ENCODE measurements at regions not wholly inside any gene's neighbourhood (a gene's known extent, or its start where the extent isn't known, plus 50 kb on each side); places are given as distances from the start of the nearest gene placed in this dataset.

DNA sequence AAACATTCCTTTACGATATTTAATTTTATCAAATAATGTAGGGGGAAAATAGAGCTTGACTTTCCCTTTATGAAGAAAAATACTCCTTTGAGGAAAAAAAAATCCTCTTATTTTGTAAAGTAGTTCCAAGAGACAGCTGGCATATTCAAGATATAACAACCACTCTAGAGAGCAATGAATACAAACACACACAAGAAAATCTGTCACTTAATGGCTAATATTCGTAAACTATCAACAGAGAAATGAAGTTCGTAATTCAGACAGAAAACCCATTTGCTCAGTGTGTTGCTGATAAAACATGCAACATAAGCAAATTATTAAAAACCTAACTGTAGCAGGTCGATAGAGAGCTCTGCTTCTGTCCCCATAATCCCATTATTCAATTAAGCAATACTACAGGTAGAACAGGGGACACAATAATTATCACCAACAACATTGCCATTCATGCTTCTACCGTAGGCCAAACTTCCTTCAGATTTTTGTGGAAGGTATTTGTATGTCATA, 714.4 kb upstream of the MARCKS start:
- no peak for DNase-seq (ENCODE audit: low read depth in 2 of 2)

GRCh38 chr6:113143206-113143605, 713.9 kb upstream of the MARCKS start:
- DNase-seq (ENCODE audit: low read depth in 2 of 2) = no peak

GRCh38 chr6:113144117-113144516, 713.0 kb upstream of the MARCKS start:
- no peak for DNase-seq (ENCODE audit: low read depth in 2 of 2)

- no peak for DNase-seq (ENCODE audit: low read depth in 2 of 2)
Measured at GRCh38 chr6:113146878-113147277, 710.3 kb upstream of the MARCKS start.

DNA sequence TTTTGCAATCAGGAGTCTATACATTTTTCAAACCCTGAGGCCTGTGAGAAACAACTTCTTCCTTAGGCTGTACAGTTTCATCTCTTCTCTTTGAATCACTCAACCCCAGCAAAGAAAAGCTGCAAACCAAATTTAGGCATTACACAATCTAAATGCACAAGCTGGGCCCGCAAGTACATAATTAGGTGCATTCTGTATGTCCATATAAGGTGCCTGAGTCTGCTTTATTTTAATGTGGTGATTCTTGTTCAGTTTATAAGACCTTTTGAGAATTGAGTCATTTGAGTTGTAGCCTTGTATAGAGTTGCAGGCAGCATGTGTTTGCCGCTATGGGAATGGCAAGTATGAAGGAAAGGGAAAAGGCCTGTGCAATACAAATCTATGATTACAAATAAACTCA, 709.6 kb upstream of the MARCKS start:
- DNase-seq (ENCODE audit: low read depth in 2 of 2) = no peak

DNA sequence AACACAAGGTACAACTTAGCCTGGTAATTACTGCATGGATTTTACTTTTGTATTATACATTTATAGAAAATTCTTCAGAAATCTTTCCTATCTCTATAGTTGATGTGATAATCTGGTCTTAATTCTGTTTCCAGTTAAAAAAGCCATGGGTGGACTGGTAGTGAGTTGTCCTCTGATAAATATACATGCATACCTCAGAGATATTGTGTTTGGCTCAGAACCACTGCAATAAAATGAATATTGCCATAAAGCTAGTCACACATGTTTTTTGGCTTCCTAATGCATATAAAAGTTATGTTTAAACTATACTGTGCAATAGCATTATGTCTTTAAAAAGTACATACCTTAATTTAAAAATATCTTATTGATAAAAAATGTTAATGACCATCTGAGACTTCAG, 708.6 kb upstream of the MARCKS start:
- DNase-seq (ENCODE audit: low read depth in 2 of 2) = no peak

GRCh38 chr6:113149511-113149910, 707.6 kb upstream of the MARCKS start:
- no peak for DNase-seq (ENCODE audit: low read depth in 2 of 2)

GRCh38 chr6:113160306-113161017, 696.7 kb upstream of the MARCKS start:
- no peak for DNase-seq (ENCODE audit: low read depth in 2 of 2)

GRCh38 chr6:113161018-113161315, 696.2 kb upstream of the MARCKS start:
- no peak for DNase-seq (ENCODE audit: low read depth in 2 of 2)

- DNase-seq (ENCODE audit: low read depth in 2 of 2) = no peak
Measured at GRCh38 chr6:113162739-113163138, 694.4 kb upstream of the MARCKS start.

GRCh38 chr6:113168057-113168456, 689.1 kb upstream of the MARCKS start:
- DNase-seq (ENCODE audit: low read depth in 2 of 2) = no peak

- DNase-seq (ENCODE audit: low read depth in 2 of 2) = no peak
Measured at GRCh38 chr6:113169484-113169883, 687.7 kb upstream of the MARCKS start.

GRCh38 chr6:113170454-113170853, 686.7 kb upstream of the MARCKS start:
- DNase-seq (ENCODE audit: low read depth in 2 of 2) = no peak

DNA sequence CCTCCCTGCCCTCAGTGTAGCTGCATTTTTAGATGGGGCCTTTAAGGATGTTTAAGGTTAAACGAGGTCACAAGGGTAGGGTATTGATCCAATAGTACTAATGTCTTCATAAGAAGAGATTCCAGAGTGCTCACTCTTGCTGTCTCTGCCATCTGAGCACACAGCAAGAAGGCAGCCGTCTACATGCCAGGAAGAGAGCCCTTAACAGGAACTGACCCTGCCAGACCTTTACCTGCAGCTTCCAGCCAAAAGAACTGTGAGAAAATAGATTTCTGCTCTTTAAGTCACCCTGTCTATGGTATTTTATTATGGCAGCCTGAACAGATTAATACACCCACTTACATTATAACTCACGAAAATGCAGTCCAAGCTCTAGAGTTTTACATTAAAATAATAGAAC, 685.3 kb upstream of the MARCKS start:
- no peak for DNase-seq (ENCODE audit: low read depth in 2 of 2)

- DNase-seq (ENCODE audit: low read depth in 2 of 2) = no peak
Measured at GRCh38 chr6:113172531-113172966, 684.6 kb upstream of the MARCKS start.

DNA sequence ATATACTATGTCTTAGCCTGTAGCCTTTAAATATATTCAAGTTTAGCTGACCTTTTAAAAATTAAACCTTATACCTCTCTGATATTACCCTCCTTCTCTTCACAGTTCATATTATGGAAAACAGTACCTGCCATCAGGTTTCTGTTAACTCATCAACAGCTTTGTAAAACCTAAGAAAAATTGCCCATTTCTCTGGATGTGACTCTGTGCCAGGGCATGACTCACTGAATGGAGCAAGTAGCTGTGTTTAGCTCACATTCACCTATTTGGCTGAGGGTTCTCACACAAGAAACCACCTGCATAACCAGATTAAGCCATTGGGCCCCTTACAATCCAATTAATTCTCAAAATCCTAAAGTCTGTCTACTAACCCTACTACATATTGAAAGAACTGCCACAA, 678.8 kb upstream of the MARCKS start:
- no peak for DNase-seq (ENCODE audit: low read depth in 2 of 2)

GRCh38 chr6:113181164-113181563, 676.0 kb upstream of the MARCKS start:
- no peak for DNase-seq (ENCODE audit: low read depth in 2 of 2)

- no peak for DNase-seq (ENCODE audit: low read depth in 2 of 2)
Measured at GRCh38 chr6:113182370-113183141, 674.6 kb upstream of the MARCKS start.

DNA sequence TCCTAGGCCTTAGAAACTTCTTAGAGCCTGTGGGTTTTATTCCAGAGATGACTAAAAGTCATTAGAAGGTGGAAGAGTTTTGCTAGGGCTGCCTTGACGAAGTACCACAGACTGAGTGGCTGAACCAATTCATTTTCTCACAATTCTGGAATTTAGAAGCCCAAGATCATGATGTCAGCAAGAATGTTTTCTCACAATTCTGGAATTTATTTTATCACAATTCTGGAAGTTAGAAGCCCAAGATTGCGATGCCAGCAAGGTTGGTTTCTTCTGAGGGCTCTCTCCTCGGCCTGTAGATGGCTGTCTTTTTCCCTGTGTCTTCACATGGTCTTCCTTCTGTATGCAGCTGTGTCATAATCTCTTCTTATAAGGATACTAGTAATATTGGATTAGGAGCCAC, 672.9 kb upstream of the MARCKS start:
- DNase-seq (ENCODE audit: low read depth in 2 of 2) = no peak

DNA sequence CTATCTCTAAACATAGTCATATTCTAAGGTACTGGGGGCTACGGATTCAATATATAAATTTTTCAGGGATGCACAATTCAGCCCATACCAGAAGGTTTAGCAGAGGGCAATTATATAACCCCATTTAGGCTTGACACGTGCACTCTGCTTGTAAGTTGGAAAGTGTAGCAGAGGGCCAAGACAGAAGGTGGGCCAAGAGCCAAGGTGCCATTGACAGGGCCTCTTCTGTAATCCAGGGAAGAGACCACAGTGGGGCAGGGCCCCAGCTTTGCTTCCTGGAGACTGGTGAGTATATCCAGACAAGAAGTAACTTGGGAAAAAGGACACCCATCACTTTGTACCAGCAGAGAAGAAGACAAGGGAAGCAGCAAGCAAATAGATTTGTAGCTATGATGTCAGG, 672.4 kb upstream of the MARCKS start:
- DNase-seq (ENCODE audit: low read depth in 2 of 2) = no peak

GRCh38 chr6:113185299-113185698, 671.8 kb upstream of the MARCKS start:
- no peak for DNase-seq (ENCODE audit: low read depth in 2 of 2)

DNA sequence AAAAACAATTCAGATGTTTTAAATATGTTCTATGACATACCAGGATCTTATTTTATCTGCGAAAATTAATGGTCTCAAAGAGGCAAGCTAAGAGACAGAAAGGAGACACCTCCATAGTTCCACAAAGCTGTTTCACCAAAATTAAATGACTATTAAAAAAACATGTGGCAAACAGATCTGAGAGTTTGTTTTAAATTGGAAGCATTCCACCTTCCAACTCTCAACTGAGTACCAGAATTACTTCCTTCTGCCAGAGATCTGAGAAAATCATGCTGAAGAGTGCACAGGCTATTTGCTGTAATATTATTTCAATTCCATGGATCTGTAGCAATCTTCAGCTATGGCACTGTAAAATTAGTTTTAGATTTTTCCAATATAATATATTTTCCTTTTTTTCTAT, 669.5 kb upstream of the MARCKS start:
- no peak for DNase-seq (ENCODE audit: low read depth in 2 of 2)

GRCh38 chr6:113188962-113189361, 668.2 kb upstream of the MARCKS start:
- no peak for DNase-seq (ENCODE audit: low read depth in 2 of 2)

Data from stimulated activated CD4-positive, alpha-beta T cell treated with anti-CD3 and anti-CD28 coated beads, Interleukin-4, amount 100 ng/mL, for 48 hours (primary cell).